GM23248 (cell line): ENCODE measurements at regions not wholly inside any gene's neighbourhood (a gene's known extent, or its start where the extent isn't known, plus 50 kb on each side); places are given as distances from the start of the nearest gene placed in this dataset.

Source experiments
- EZH2 ChIP-seq: fragments of 200-600 bp; sonication (generic); IDR thresholded peaks from 2 replicates; pipeline ENCODE4 v1.6.1; 2018; ENCODE audit warnings: antibody characterized with exemption, mild to moderate bottlenecking; ENCODE audit not compliant: insufficient read depth, poor library complexity, severe bottlenecking
- EZH2phosphoT487 ChIP-seq: fragments of 200-600 bp; sonication (generic); IDR thresholded peaks from 2 replicates; pipeline ENCODE4 v1.6.1; 2018; ENCODE audit warnings: antibody characterized with exemption, moderate library complexity, mild to moderate bottlenecking, low read depth; ENCODE audit not compliant: insufficient read depth

DNA sequence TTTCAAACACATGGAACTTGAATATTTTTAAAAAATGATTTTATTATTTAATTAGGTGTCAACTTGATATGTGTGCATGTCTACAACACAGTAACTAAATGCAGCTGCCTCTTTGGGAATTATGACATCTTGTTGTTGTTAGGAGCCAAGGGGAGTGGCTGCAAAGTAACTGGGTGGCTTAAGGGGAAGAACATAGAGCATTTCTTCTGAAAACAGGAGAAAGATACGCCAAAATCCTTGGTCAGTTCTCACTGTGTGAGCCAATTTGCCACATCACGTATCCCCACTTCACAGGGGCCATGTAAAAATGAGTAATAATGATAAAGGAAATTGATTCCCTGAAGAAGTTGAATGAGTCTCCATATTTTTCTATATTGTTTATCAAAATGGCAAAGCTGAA is 309.8 kb upstream of the COL3A1 start:
- no peak for TF ChIP-seq EZH2
- TF ChIP-seq EZH2phosphoT487: no peak
